Upper lobe of left lung (tissue), 6 donors: ENCODE measurements at regions not wholly inside any gene's neighbourhood (a gene's known extent, or its start where the extent isn't known, plus 50 kb on each side); places are given as distances from the start of the nearest gene placed in this dataset.
"Not testable (repeated sequence)": the region's sequence is repeated elsewhere in the genome, so short reads cannot be mapped to it uniquely, and the experiment has no call there.

Source experiments
- ATAC-seq, 2 donors: fragments of 200-7000 bp; cut with Tn5 transposase; one replicate each; pipeline ENCODE4 v1.9.1; 2022; ENCODE audit warnings: mild to moderate bottlenecking in 2 of 2, moderate library complexity in 2 of 2; ENCODE audit not compliant: low FRiP score in 2 of 2
- DNase-seq, 2 donors: peaks; one replicate each; pipeline ENCODE4 v3.0.0-alpha.2; 2019 to 2020
- H3K27ac ChIP-seq, 4 donors: fragments of 200-600 bp; sonication (generic); one replicate each; pipeline ENCODE4 v1.5.1; 2016 to 2019
- H3K27me3 ChIP-seq, 4 donors: fragments of 200-600 bp; sonication (generic); one replicate each; pipeline ENCODE4 v1.5.1; 2017 to 2019
- H3K36me3 ChIP-seq, 4 donors: fragments of 200-600 bp; sonication (generic); one replicate each; pipeline ENCODE4 v1.5.1; 2016 to 2019
- H3K4me1 ChIP-seq, 4 donors: fragments of 200-600 bp; sonication (generic); one replicate each; pipeline ENCODE4 v1.5.1; 2018 to 2019
- H3K4me3 ChIP-seq, 4 donors: fragments of 200-600 bp; sonication (generic); one replicate each; pipeline ENCODE4 v1.5.1; 2017 to 2019; ENCODE audit warnings: mild to moderate bottlenecking in 2 of 4, moderate library complexity in 1 of 4
- H3K9me3 ChIP-seq, 4 donors: fragments of 200-600 bp; sonication (generic); one replicate each; pipeline ENCODE4 v1.5.1; 2018 to 2019
- EP300 ChIP-seq, 4 donors: sonication (generic); formaldehyde crosslinking; IDR thresholded peaks; one replicate each; pipeline ENCODE4 v1.5.1; 2017; ENCODE audit warnings: antibody characterized with exemption in 4 of 4, control low read depth in 2 of 4
- POLR2A ChIP-seq, 4 donors: fragments of 450-650 bp; IDR thresholded peaks; one replicate each; pipeline ENCODE4 v1.5.1; 2016 to 2017; ENCODE audit warnings: antibody characterized with exemption in 4 of 4, mild to moderate bottlenecking in 2 of 4
- POLR2AphosphoS5 ChIP-seq, 2 donors: sonication (generic); formaldehyde crosslinking; IDR thresholded peaks; one replicate each; pipeline ENCODE4 v1.5.1; 2017; ENCODE audit warnings: antibody characterized with exemption in 2 of 2
- WGBS, 2 donors: methylation state at CpG; one replicate each; pipeline ENCODE4 v1.1.5; 2017 to 2018; 5-methylcytosine and 5-hydroxymethylcytosine counted together
- TF ChIP-seq, protein P1 (sequence below), 6 experiments: fragments of 450-650 bp in 4 of 6; fragments of 200-600 bp in 2 of 6; sonication (generic) in 2 of 6; IDR thresholded peaks; one replicate each; pipeline ENCODE4 v1.5.1; 2016 to 2019; ENCODE audit warnings: antibody characterized with exemption in 6 of 6
- donor health status: DM: no; HTN: no; CAD: no; lungs with moderate emphysema.
- donor health status: DM: no; HTN: yes; CAD: no; lungs with severe emphysema.

DNA sequence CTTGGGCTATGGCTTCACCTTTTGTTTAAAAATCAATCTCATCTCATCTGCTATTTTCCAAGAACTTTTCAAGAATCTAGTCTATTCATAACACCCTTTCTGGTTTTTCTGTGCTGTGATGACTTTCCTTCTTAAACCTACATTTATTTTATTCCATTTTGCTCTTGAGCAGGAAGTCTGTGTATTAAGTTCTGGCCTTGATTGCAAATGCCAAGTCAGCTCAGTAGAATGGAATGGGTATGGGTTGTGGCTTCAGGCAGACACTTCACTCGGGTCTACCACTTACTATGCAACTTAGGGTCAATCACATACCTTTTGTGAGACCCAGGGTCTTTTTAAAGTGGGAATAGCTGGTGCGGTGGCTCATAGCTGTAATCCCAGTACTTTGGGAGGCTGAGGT, 522.3 kb downstream of the TRIML1 start:
- 88% methylated on average over 2 of the region's 2 CpGs for WGBS, 2 donors
- H3K27ac ChIP-seq = no peak overlapping the region
- H3K27me3 ChIP-seq = no peaks in the 10 kb centered on the region
- peaks cover 0 to 9% (median 0%) of the 10 kb centered on the region in 4 donors for H3K9me3 ChIP-seq
- no peak overlapping the region for H3K4me3 ChIP-seq
- TF ChIP-seq POLR2AphosphoS5 (IDR thresholded peaks at IDR 0.05) (no peak), EP300 (IDR thresholded peaks at IDR 0.05) (no peak), POLR2A (IDR thresholded peaks at IDR 0.05) (no peak)
- TF ChIP-seq, protein P1, sequence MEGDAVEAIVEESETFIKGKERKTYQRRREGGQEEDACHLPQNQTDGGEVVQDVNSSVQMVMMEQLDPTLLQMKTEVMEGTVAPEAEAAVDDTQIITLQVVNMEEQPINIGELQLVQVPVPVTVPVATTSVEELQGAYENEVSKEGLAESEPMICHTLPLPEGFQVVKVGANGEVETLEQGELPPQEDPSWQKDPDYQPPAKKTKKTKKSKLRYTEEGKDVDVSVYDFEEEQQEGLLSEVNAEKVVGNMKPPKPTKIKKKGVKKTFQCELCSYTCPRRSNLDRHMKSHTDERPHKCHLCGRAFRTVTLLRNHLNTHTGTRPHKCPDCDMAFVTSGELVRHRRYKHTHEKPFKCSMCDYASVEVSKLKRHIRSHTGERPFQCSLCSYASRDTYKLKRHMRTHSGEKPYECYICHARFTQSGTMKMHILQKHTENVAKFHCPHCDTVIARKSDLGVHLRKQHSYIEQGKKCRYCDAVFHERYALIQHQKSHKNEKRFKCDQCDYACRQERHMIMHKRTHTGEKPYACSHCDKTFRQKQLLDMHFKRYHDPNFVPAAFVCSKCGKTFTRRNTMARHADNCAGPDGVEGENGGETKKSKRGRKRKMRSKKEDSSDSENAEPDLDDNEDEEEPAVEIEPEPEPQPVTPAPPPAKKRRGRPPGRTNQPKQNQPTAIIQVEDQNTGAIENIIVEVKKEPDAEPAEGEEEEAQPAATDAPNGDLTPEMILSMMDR (IDR thresholded peaks at IDR 0.05) = no peak
- H3K4me1 ChIP-seq = no peaks in the 10 kb centered on the region
- DNase-seq (no peak), ATAC-seq (no peak)
- no peaks in the 10 kb centered on the region for H3K36me3 ChIP-seq

DNA sequence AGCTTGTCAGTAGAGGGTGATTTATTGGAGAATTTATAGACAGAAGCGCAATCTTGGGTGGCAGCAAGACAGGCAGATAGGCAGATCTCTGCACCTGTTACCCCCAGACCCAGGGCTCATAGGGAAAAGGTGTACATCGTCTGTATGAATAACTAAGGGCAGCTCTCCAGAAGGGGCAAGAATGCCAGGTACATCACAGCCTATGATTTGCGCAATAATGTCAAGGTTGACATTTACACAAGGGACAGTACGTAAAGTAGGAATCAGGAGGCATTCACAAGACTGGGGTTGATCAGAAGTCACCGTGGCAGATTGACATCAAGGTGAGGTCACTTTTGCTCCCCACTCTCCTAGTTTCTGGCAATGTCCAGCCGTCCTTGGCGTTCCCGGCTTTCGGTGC, 524.1 kb downstream of the TRIML1 start:
- no peaks in the 10 kb centered on the region for H3K27me3 ChIP-seq
- no peaks in the 10 kb centered on the region for H3K4me1 ChIP-seq
- no peak for DNase-seq
- ATAC-seq = no peak
- no peak overlapping the region for H3K4me3 ChIP-seq
- no peak for TF ChIP-seq POLR2AphosphoS5 (IDR thresholded peaks at IDR 0.05)
- H3K9me3 ChIP-seq = peaks cover 0 to 9% (median 0%) of the 10 kb centered on the region in 4 donors
- H3K36me3 ChIP-seq = no peaks in the 10 kb centered on the region
- H3K27ac ChIP-seq = no peak overlapping the region
- 84 to 85% methylated on average over 9 of the region's 9 CpGs for WGBS, 2 donors

DNA sequence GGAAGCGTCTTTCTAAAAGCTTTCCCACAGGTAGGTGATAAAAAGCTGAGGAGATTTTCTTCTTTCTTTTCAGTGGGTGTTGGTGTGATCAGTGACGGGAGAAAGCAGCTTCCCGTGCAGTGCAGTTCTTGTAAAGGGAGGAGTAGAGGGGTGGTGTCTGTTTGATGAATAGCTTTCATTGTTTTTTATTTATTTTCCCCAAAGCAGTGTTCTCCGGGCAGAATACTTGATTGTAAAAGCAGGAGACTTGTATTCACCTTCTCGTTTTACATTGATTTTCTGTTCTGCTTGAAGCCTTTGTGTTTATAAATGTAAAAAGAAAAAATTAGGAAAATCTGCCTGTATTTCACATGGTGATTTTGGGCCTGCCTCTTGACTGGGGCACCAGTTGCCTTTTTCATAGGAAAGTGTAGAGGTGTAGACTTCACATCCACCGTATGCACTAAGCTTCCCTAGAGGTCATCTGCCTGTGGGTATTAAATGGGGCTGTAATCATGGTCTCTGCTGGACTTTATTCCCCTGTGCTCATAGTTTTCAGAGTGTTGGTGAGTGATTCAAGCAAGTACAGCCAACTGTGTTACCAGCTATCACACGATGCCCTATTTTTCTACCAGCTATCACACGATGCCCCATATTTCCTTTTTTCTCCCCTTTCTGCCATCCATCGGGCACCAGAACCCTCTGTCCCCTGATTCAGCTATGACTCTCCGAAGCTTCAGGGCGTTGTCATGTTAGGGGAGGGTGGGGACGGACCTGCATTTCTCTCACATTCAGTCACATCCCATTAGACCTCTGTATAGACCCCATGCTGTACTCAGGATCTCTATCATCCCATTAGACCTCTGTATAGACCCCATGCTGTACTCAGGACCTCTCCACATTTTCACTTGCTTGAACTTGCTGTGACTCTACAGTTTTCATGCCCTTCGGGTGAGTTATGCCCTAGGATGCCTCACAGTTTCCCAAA, 526.5 kb downstream of the TRIML1 start:
- Histone ChIP-seq H3K4me1 (no peaks in the 10 kb centered on the region), H3K9me3 (no peaks in the 10 kb centered on the region), H3K36me3 (no peaks in the 10 kb centered on the region), H3K4me3 (no peak overlapping the region), H3K27me3 (no peaks in the 10 kb centered on the region), H3K27ac (no peak overlapping the region)
- DNase-seq = no peak
- peak in 1 of 2 donors; percentile 31 for ATAC-seq
- no peak for TF ChIP-seq EP300 (IDR thresholded peaks at IDR 0.05)
- TF ChIP-seq, protein P1 (IDR thresholded peaks at IDR 0.05) = no peak
- no peak for TF ChIP-seq POLR2AphosphoS5 (IDR thresholded peaks at IDR 0.05)
- no peak for TF ChIP-seq POLR2A (IDR thresholded peaks at IDR 0.05)
- WGBS, 2 donors = 39 to 51% methylated on average over 13 of the region's 13 CpGs

DNA sequence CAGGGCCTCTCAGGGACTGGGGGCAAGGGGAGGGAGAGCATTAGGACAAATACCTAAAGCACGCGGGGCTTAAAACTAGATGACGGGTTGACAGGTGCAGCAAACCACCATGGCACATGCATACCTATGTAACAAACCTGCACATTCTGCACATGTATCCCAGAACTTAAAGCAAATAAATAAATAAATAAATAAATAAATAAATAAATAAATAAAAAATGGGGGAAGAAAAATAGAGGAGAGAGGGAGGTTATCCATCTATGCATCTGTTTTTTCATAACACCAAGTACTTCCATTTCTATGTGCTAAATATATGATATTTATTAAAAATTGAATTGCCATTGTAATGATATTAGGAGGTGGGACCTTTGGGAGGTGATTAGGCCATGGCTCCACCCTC, 539.5 kb downstream of the TRIML1 start:
- not testable (repeated sequence) for H3K9me3 ChIP-seq, H3K4me1 ChIP-seq, H3K4me3 ChIP-seq, H3K36me3 ChIP-seq, DNase-seq, ATAC-seq, H3K27me3 ChIP-seq, H3K27ac ChIP-seq
- WGBS, 2 donors = 100% methylated on average over 3 of the region's 3 CpGs

DNA sequence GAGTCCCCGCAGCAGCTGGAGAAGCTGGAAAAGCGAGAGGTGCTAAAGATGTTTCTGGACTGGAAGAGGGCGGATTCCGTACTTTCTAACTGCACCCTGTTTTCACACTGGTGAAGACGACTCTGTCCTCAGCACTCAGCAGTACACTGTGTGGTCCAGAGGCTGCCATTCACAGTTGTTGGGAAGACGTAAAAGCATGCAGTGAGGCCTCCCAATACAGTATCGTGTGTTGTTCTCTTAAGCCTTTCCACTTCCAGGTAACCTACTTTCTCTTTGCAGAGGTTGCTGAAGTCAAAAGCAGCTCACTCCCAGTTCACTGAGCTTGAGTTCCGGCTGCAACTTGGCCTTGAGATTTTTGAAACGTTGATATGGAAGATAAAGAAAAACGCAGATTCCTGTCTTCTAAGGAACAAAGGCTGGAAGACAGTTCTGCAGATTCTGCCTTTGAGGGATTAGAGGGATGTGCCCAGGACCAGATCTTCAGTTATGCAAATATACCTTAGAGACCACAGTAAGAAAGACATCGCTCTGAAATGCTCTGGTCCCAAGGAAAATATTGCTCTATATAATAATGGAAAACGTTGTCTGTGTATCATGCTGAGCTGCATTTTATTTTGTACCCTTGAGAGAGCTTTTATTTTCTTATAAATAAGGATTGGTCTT, 540.9 kb downstream of the TRIML1 start:
- H3K27ac ChIP-seq = no peak overlapping the region
- WGBS, 2 donors = 67 to 71% methylated on average over 12 of the region's 12 CpGs
- no peaks in the 10 kb centered on the region for H3K36me3 ChIP-seq
- H3K4me3 ChIP-seq = no peak overlapping the region
- H3K27me3 ChIP-seq = no peaks in the 10 kb centered on the region
- peaks cover 0 to 4% (median 0%) of the 10 kb centered on the region in 4 donors for H3K9me3 ChIP-seq
- ATAC-seq (no peak), DNase-seq (no peak)
- H3K4me1 ChIP-seq = no peaks in the 10 kb centered on the region
- TF ChIP-seq POLR2AphosphoS5 (IDR thresholded peaks at IDR 0.05) = no peak

DNA sequence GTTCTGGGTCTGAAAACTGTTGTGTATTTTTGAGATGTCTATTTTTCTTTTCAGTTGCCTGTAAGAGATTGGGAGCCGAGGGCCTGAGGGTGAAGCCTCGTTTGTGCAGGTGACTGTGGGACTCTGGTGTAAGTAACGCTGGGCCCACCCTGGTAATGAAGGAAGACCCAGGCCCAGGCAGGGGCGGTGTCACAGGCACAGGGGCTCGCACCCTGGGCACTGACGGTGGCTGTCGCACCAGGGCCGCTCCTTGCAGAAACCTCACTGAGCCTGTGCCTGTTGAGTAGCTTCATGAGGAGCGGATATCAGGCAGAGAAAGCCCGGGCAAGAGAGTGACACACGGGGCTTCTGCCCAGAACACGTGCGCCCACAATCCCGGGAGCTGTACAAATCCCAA, 541.4 kb downstream of the TRIML1 start:
- DNase-seq (peak in 1 of 2 donors; percentile 50), ATAC-seq (peak; percentile 24 to 49)
- 85 to 87% methylated on average over 7 to 11 of the region's 14 CpGs for WGBS, 2 donors
- TF ChIP-seq POLR2A (IDR thresholded peaks at IDR 0.05) (no peak), POLR2AphosphoS5 (IDR thresholded peaks at IDR 0.05) (no peak), EP300 (IDR thresholded peaks at IDR 0.05) (no peak)
- TF ChIP-seq, protein P1 (IDR thresholded peaks at IDR 0.05) = no peak
- Histone ChIP-seq H3K36me3 (no peaks in the 10 kb centered on the region), H3K4me3 (no peak overlapping the region), H3K9me3 (no peaks in the 10 kb centered on the region), H3K27me3 (no peaks in the 10 kb centered on the region), H3K4me1 (no peaks in the 10 kb centered on the region), H3K27ac (no peak overlapping the region)
